Uterus (tissue), 3 donors: ENCODE measurements at regions not wholly inside any gene's neighbourhood (a gene's known extent, or its start where the extent isn't known, plus 50 kb on each side); places are given as distances from the start of the nearest gene placed in this dataset.

Experiments used
- DNase-seq, 2 donors: peaks; one replicate each; pipeline ENCODE4 v3.0.0-alpha.2; 2019 to 2020
- H3K27ac ChIP-seq, 2 donors: fragments of 200-600 bp; sonication (generic); 1 replicate in 1 of 2; 2 replicates in 1 of 2; pipeline ENCODE4 v1.5.1; 2016 to 2018
- H3K27me3 ChIP-seq, 2 donors: fragments of 200-600 bp; sonication (generic); one replicate each; pipeline ENCODE4 v1.5.1; 2018 to 2019; ENCODE audit warnings: control low read depth in 1 of 2
- H3K36me3 ChIP-seq, 2 donors: fragments of 200-600 bp; sonication (generic); one replicate each; pipeline ENCODE4 v1.5.1; 2019; ENCODE audit warnings: control low read depth in 1 of 2
- H3K4me1 ChIP-seq, 2 donors: fragments of 200-600 bp; sonication (generic); one replicate each; pipeline ENCODE4 v1.5.1; 2018 to 2019; ENCODE audit warnings: control low read depth in 1 of 2
- H3K4me3 ChIP-seq, 2 donors: fragments of 200-600 bp; sonication (generic); 1 replicate in 1 of 2; 2 replicates in 1 of 2; pipeline ENCODE4 v1.5.1; 2018 to 2019; ENCODE audit warnings: mild to moderate bottlenecking in 1 of 2
- H3K9me3 ChIP-seq, 2 donors: fragments of 200-600 bp; sonication (generic); one replicate each; pipeline ENCODE4 v1.5.1; 2019; ENCODE audit warnings: control low read depth in 1 of 2
- POLR2A ChIP-seq, 2 donors: fragments of 450-650 bp; IDR thresholded peaks; one replicate each; pipeline ENCODE4 v1.6.1; 2016; ENCODE audit warnings: antibody characterized with exemption in 2 of 2, mild to moderate bottlenecking in 1 of 2, moderate library complexity in 1 of 2
- intact Hi-C: fragments of 100-400 bp; cut with DNase I; formaldehyde crosslinking; loops from one replicate; pipeline ENCODE4 v1.15.1; 2023; ENCODE audit warnings: low total_unique reads
- TF ChIP-seq, protein P1 (sequence below), 4 experiments: fragments of 200-600 bp in 2 of 4; fragments of 450-650 bp in 2 of 4; sonication (generic) in 2 of 4; IDR thresholded peaks; one replicate each; pipeline ENCODE4 v1.5.1; 2016 to 2019; ENCODE audit warnings: antibody characterized with exemption in 4 of 4, mild to moderate bottlenecking in 2 of 4, moderate library complexity in 1 of 4
- donor health status: DM: yes; HTN: yes; CAD: no.

DNA sequence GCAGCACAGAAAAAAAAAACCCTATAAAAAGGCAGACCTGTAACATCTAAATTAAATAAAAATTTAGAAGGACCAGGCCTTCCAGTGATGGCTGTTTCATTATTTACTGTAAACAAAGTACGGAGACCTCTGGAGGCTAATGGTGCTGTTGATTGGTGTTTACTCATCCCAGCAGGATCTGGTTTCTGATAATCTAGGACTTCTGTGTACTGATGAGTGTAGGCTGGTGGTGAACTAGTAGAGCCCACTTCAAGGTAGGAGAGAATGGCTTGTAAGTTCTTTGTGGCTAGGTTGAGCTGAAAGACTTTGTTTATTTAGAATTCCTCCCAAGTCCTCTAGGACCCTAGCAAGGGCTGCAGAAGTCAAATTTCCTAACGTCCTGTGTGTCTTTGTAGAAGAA lies 398.1 kb upstream of the PITX2 start:
- H3K9me3 ChIP-seq, result no peaks in the 10 kb centered on the region
- H3K27ac ChIP-seq, result no peak overlapping the region
- intact Hi-C loops, result no loop called here
- no peaks in the 10 kb centered on the region for H3K4me1 ChIP-seq
- DNase-seq, result no peak
- H3K36me3 ChIP-seq, result no peaks in the 10 kb centered on the region
- TF ChIP-seq, protein P1, sequence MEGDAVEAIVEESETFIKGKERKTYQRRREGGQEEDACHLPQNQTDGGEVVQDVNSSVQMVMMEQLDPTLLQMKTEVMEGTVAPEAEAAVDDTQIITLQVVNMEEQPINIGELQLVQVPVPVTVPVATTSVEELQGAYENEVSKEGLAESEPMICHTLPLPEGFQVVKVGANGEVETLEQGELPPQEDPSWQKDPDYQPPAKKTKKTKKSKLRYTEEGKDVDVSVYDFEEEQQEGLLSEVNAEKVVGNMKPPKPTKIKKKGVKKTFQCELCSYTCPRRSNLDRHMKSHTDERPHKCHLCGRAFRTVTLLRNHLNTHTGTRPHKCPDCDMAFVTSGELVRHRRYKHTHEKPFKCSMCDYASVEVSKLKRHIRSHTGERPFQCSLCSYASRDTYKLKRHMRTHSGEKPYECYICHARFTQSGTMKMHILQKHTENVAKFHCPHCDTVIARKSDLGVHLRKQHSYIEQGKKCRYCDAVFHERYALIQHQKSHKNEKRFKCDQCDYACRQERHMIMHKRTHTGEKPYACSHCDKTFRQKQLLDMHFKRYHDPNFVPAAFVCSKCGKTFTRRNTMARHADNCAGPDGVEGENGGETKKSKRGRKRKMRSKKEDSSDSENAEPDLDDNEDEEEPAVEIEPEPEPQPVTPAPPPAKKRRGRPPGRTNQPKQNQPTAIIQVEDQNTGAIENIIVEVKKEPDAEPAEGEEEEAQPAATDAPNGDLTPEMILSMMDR (IDR thresholded peaks at IDR 0.05), result no peak
- no peak for TF ChIP-seq POLR2A (IDR thresholded peaks at IDR 0.05)
- no peak overlapping the region for H3K4me3 ChIP-seq
- H3K27me3 ChIP-seq, result no peaks in the 10 kb centered on the region

DNA sequence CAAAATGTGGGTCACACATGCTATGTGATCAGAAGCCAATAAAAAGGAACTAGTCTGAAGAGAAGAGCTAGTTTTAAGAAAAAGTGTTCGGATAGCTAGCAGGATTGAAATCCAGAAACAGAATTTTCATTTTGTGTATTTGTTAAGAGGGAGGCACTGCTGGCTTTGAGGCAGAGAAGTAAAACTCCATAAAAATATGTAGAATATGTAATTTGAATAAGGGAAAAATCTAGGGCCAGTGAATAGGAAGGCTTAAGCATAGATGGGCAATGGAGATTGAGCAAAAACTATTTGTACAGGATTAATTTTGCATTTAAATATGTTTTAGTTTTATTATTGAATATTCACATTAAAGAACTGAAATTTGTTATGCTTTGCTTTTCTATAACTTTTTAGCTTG lies 399.9 kb upstream of the PITX2 start:
- intact Hi-C loops, result no loop called here
- DNase-seq, result no peak
- no peak overlapping the region for H3K4me3 ChIP-seq
- no peak overlapping the region for H3K27ac ChIP-seq
- H3K9me3 ChIP-seq, result no peaks in the 10 kb centered on the region
- TF ChIP-seq, protein P1 (IDR thresholded peaks at IDR 0.05), result no peak
- no peak for TF ChIP-seq POLR2A (IDR thresholded peaks at IDR 0.05)
- no peaks in the 10 kb centered on the region for H3K4me1 ChIP-seq
- H3K27me3 ChIP-seq, result no peaks in the 10 kb centered on the region
- H3K36me3 ChIP-seq, result no peaks in the 10 kb centered on the region

DNA sequence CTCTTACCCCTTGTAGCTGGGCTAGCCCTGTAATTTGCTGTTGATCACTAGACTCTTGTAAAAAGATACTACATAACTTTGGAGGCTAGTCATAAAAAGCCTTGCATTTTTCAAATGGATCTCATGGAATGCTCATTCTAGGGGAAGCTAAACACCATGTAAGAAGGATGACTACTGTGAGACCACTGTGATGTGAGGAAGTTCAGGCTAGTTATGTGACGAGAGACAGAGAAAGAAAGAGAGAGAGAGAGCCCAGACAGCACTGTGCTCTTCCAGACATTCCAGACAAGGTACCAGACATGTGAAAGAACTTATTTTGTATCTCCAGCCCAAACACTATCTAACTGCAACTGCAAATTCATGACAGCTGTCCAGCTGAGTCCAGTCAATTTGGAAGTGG lies 404.6 kb upstream of the PITX2 start:
- Histone ChIP-seq H3K27me3 (no peaks in the 10 kb centered on the region), H3K27ac (no peak overlapping the region), H3K36me3 (no peaks in the 10 kb centered on the region), H3K9me3 (no peaks in the 10 kb centered on the region), H3K4me1 (no peaks in the 10 kb centered on the region), H3K4me3 (no peak overlapping the region)
- TF ChIP-seq, protein P1 (IDR thresholded peaks at IDR 0.05), result no peak
- TF ChIP-seq POLR2A (IDR thresholded peaks at IDR 0.05), result no peak
- intact Hi-C loops, result no loop called here
- no peak for DNase-seq

DNA sequence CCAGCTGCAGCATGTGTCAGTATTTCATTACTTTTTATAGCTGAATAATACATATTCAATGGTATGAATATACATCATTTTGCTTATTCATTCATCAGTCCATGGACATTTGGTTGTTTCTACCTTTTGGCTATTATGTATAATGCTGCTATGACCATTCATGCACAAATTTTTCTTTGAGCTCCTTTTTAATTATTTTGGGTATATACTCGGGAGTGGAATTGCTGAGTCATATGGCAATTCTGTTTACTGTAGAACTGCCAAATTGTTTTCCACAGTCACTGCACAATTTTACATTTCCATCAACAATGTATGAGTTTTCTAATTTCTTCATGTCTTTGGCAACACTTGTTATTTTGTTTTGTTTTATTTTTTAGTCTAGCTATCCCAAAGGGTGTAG lies 405.9 kb upstream of the PITX2 start:
- Histone ChIP-seq H3K36me3 (no peaks in the 10 kb centered on the region), H3K4me3 (no peak overlapping the region), H3K4me1 (no peaks in the 10 kb centered on the region), H3K27me3 (no peaks in the 10 kb centered on the region), H3K9me3 (no peaks in the 10 kb centered on the region), H3K27ac (no peak overlapping the region)
- DNase-seq, result no peak
- intact Hi-C loops, result no loop called here
- TF ChIP-seq, protein P1 (IDR thresholded peaks at IDR 0.05), result no peak
- TF ChIP-seq POLR2A (IDR thresholded peaks at IDR 0.05), result no peak

DNA sequence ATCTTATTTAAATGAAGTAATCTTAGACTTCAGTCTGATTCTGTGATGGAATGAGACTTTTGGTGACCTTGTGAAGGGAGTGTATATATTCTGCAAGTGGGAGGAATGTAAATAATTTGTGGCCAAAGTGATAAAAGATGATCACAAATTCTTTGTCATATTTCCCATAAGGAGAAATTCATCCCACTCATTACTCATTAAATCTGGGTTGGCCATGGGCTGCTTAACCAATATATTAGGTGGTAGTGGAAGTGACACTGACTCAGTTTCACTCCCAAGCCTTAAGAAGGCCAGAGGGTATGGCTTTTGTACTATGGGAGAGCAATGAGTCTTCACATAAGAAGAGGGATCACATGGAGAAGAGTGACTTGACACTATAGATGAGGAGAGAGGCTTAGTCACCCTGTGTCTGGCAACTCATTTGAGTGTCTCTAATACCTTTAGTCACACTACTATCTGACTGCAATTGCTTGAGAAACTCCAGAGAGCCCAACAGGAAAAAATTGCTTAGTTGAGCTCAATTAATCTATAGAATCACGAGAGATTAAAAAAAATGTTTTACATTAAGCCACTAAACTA lies 408.2 kb upstream of the PITX2 start:
- intact Hi-C loops, result no loop called here
- Histone ChIP-seq H3K4me3 (no peak overlapping the region), H3K36me3 (no peaks in the 10 kb centered on the region), H3K27ac (no peak overlapping the region), H3K9me3 (no peaks in the 10 kb centered on the region), H3K27me3 (peaks cover 0 to 2% of the 10 kb centered on the region in 2 donors), H3K4me1 (no peaks in the 10 kb centered on the region)
- DNase-seq, result no peak
- TF ChIP-seq, protein P1 (IDR thresholded peaks at IDR 0.05), result no peak
- TF ChIP-seq POLR2A (IDR thresholded peaks at IDR 0.05), result no peak
